Hepatocyte (in vitro differentiated cells): ENCODE measurements at regions not wholly inside any gene's neighbourhood (a gene's known extent, or its start where the extent isn't known, plus 50 kb on each side); places are given as distances from the start of the nearest gene placed in this dataset.
A peak's percentile ranks its signal among the peaks of the same experiment; 100 is the strongest.

Source experiments
- DNase-seq: peaks from one replicate; pipeline ENCODE4 v3.0.0-alpha.2; 2016; ENCODE audit warnings: low spot score
- H2AFZ ChIP-seq: fragments of 200-600 bp; sonication (generic); 2 replicates; pipeline ENCODE4 v1.6.0; 2016; ENCODE audit warnings: antibody characterized with exemption, mild to moderate bottlenecking
- H3K27ac ChIP-seq: fragments of 200-600 bp; sonication (generic); 2 replicates; pipeline ENCODE4 v1.5.1; 2016; ENCODE audit warnings: mild to moderate bottlenecking
- H3K27me3 ChIP-seq: fragments of 200-600 bp; sonication (generic); 2 replicates; pipeline ENCODE4 v1.6.1; 2016
- H3K36me3 ChIP-seq: fragments of 200-600 bp; sonication (generic); replicated peaks from 2 replicates; pipeline ENCODE4 v1.5.1; 2016; ENCODE audit warnings: low read depth; ENCODE audit not compliant: insufficient read depth
- H3K4me1 ChIP-seq: fragments of 200-600 bp; sonication (generic); 2 replicates; pipeline ENCODE4 v1.5.1; 2016; ENCODE audit warnings: mild to moderate bottlenecking, moderate library complexity; ENCODE audit not compliant: insufficient read depth
- H3K4me2 ChIP-seq: fragments of 200-600 bp; sonication (generic); 2 replicates; pipeline ENCODE4 v1.6.0; 2016
- H3K4me3 ChIP-seq: fragments of 200-600 bp; sonication (generic); 2 replicates; pipeline ENCODE4 v1.5.1; 2016; ENCODE audit warnings: mild to moderate bottlenecking
- H3K79me2 ChIP-seq: fragments of 200-600 bp; sonication (generic); 2 replicates; pipeline ENCODE4 v1.6.0; 2017; ENCODE audit warnings: mild to moderate bottlenecking
- H3K9me2 ChIP-seq: fragments of 200-600 bp; sonication (generic); replicated peaks from 2 replicates; pipeline ENCODE4 v1.6.0; 2017; ENCODE audit warnings: mild to moderate bottlenecking; ENCODE audit not compliant: insufficient read depth
- H3K9me3 ChIP-seq: fragments of 200-600 bp; sonication (generic); 2 replicates; pipeline ENCODE4 v1.5.1; 2016; ENCODE audit warnings: low read depth, mild to moderate bottlenecking
- H4K20me1 ChIP-seq: fragments of 200-600 bp; sonication (generic); 2 replicates; pipeline ENCODE4 v1.6.0; 2016; ENCODE audit warnings: mild to moderate bottlenecking; ENCODE audit not compliant: insufficient read depth, poor library complexity, severe bottlenecking
- CTCF ChIP-seq: fragments of 200-600 bp; sonication (generic); IDR thresholded peaks from 2 replicates; pipeline ENCODE4 v1.5.1; 2016; ENCODE audit warnings: antibody characterized with exemption, mild to moderate bottlenecking; ENCODE audit not compliant: poor library complexity
- EZH2 ChIP-seq: fragments of 200-600 bp; sonication (generic); IDR thresholded peaks from 2 replicates; pipeline ENCODE4 v1.6.1; 2016; ENCODE audit warnings: antibody characterized with exemption, mild to moderate bottlenecking, borderline replicate concordance
- EZH2phosphoT487 ChIP-seq: fragments of 200-600 bp; sonication (generic); IDR thresholded peaks from one replicate; pipeline ENCODE4 v1.6.1; 2018; ENCODE audit warnings: antibody characterized with exemption, mild to moderate bottlenecking, low read depth, moderate library complexity; ENCODE audit not compliant: unreplicated experiment, severe bottlenecking
- WGBS: methylation state at CpG from one replicate; pipeline ENCODE4 v1.1.6; 2016; ENCODE audit warnings: low lambda C conversion rate; ENCODE audit errors: missing lambda C conversion rate; 5-methylcytosine and 5-hydroxymethylcytosine counted together

- Histone ChIP-seq H3K4me1 (peaks cover 6% of the 10 kb centered on the region), H3K36me3 (no peaks in the 10 kb centered on the region), H3K4me3 (no peak overlapping the region), H3K27ac (no peak overlapping the region), H3K9me2 (no peaks in the 10 kb centered on the region), H3K4me2 (no peak overlapping the region), H3K9me3 (no peaks in the 10 kb centered on the region), H4K20me1 (no peaks in the 10 kb centered on the region), H3K27me3 (no peaks in the 10 kb centered on the region), H3K79me2 (no peaks in the 10 kb centered on the region), H2AFZ (no peak overlapping the region)
- TF ChIP-seq EZH2 (no peak), EZH2phosphoT487 (no peak), CTCF (no peak)
- DNase-seq, result no peak
- WGBS, result 74% methylated on average over 7 of the region's 7 CpGs
Measured at GRCh38 chr6:87869064-87869905, 167.3 kb upstream of the AKIRIN2 start.

- WGBS, result 97% methylated on average over 2 of the region's 2 CpGs
- TF ChIP-seq CTCF, result no peak
- TF ChIP-seq EZH2phosphoT487, result no peak
- no peak for TF ChIP-seq EZH2
- Histone ChIP-seq H3K4me1 (peaks cover 13% of the 10 kb centered on the region), H3K27me3 (no peaks in the 10 kb centered on the region), H3K9me2 (no peaks in the 10 kb centered on the region), H3K79me2 (no peaks in the 10 kb centered on the region), H3K4me3 (no peak overlapping the region), H3K27ac (no peak overlapping the region), H3K36me3 (no peaks in the 10 kb centered on the region), H2AFZ (no peak overlapping the region), H4K20me1 (no peaks in the 10 kb centered on the region), H3K4me2 (no peak overlapping the region), H3K9me3 (no peaks in the 10 kb centered on the region)
- DNase-seq, result no peak
Measured at GRCh38 chr6:87860902-87861301, 158.9 kb upstream of the AKIRIN2 start.

- H3K27me3 ChIP-seq, result no peaks in the 10 kb centered on the region
- H2AFZ ChIP-seq, result no peak overlapping the region
- H3K9me2 ChIP-seq, result no peaks in the 10 kb centered on the region
- no peaks in the 10 kb centered on the region for H3K9me3 ChIP-seq
- H3K27ac ChIP-seq, result no peak overlapping the region
- no peaks in the 10 kb centered on the region for H3K36me3 ChIP-seq
- DNase-seq, result no peak
- no peaks in the 10 kb centered on the region for H4K20me1 ChIP-seq
- no peak overlapping the region for H3K4me3 ChIP-seq
- TF ChIP-seq CTCF (no peak), EZH2 (no peak), EZH2phosphoT487 (no peak)
- peaks cover 10% of the 10 kb centered on the region for H3K4me1 ChIP-seq
- H3K4me2 ChIP-seq, result peak overlapping the region; percentile 12
- WGBS, result 44% methylated on average over 1 of the region's 1 CpG
- no peaks in the 10 kb centered on the region for H3K79me2 ChIP-seq
Measured at GRCh38 chr6:87858440-87858839, 156.4 kb upstream of the AKIRIN2 start.
